ENCODE measurements at regions not wholly inside any gene's neighbourhood (a gene's known extent, or its start where the extent isn't known, plus 50 kb on each side); places are given as distances from the start of the nearest gene placed in this dataset.

- TF ChIP-seq POLR2A (IDR thresholded peaks at IDR 0.05), result no peak
- TF ChIP-seq CTCF (IDR thresholded peaks at IDR 0.05), result no peak
These were observed 399.8 kb upstream of the USP15 start for GRCh38 chr12:61860451-61860850.

Measured in right lobe of liver (tissue), 4 donors.